Ecto neural progenitor cell (in vitro differentiated cells): ENCODE measurements at regions not wholly inside any gene's neighbourhood (a gene's known extent, or its start where the extent isn't known, plus 50 kb on each side); places are given as distances from the start of the nearest gene placed in this dataset.

ENCODE experiments used
- DNase-seq: peaks from one replicate; pipeline ENCODE4 v3.0.0-alpha.2; 2018; ENCODE audit warnings: low spot score

DNA sequence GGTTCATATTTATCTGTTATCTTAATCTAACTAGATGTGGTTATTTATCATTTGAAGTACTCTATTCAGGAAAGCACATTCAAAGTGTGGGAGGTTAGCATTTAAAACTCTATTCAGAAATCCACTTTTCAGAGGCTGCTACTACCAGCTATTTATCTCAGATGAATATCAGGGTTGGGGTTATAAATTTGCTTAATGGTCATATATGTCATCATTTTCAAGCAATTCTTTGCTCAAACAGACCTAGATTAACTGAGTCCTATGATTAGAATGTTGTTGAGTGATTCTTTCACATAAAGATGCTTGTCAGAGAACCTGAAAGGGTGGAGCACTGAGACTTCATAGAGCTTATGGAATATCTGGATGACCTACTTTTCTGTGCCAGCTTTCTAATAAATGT, 436.9 kb upstream of the TGFBR2 start:
- DNase-seq, result no peak

DNA sequence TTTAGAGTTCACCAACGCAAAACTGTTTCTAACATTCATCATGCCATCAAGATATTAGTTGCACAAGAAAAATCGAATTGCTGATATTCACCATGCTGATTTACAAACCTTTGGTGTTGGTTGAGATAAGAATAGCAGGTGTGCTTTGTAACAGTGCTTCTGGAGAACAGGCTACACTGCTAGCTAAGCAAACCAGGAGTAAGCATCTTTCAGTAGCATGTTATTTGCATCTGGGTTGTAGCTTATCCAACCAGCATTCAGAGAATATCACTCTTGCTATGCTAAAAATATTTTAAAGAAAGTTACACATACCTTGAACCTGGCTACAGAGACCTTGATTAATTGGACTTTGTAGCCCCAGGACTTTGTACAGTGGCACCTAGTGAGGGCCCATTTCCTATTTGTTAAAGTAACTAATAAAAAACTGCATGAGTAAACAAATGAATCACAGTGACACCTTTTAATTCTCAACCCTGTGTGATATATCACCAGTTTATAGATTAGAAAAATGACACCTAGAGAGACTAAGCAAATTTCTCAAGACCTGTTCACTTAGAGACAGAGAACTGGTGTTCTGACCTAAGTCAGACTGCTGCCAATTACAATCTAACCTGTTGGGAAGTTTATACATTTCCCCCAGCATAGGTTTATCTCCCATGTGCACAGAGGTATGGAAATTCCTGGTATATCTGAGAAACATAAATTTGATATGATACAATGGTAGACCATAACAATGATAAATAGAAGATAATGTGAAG, 435.5 kb upstream of the TGFBR2 start:
- no peak for DNase-seq

DNA sequence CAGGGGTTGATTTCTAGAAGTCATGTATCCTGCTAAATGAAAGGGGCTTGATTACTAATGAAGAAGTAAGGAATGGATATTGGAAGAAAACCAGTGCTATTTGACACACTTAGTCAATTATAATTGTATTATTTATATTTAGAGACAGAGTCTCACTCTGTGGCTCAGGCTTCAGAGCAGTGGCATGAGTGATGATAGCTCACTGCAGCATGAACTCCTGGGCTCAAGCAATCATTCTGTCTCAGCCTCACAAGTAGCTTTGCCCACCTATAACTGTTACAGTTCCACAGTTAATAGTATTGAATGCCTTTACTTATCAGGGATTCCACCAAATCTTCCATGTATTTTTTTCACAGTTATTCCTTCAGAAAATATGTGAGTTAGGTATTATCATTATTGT, 432.0 kb upstream of the TGFBR2 start:
- DNase-seq, result no peak

DNA sequence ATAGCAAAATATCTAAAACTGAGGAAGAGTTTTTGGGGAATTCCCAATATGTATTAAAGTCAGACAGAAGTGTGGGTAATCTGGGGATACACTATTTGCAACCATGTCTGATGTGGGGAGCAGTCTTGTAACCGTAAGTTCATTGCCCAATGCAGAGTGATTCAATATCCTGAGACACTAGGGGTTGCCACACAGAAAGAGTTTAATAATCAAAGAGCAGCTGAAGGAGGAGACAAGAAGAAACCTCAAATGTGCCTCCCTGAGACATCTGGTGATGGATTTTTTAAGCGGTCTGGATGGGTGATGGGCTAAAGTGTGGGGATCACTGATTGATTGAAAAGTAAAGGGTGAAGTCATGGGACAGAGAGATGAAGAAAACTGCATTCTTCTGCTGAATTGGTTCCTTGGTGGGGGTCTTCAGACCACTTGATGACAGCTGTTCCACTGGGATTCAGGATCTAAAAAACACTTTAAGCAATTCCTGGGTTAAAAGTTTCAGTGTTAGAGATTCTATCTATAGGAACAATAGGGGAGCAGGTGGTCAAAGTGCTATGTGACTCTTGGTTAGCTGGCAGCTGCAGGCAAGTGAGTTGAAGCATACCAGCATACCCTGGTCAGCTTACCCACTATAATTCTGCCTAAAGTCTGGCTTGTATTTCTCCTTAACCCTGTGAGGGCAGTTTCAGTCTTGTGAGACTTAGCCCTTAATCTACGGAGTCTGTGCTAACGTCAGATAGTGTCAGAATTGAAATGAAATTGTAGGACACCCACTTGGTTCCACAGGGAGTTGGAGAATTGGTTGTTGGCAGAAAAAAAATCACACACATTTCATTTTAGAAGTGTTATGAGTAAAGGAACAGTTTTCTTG, 425.9 kb upstream of the TGFBR2 start:
- DNase-seq, result no peak

DNA sequence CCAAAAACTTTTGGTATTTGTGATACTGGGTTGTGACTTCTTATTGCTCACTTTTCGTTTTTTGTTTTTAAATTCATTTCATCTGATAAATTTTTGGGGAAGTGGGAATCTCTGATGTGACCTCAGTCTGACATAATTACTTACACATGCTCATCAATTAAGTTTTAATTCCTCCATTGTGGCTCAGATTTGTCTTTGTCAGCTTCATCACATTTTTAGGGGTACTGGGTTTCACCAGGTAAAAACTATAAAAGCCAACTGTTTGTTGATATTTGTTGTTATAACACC, 425.3 kb upstream of the TGFBR2 start:
- no peak for DNase-seq

DNA sequence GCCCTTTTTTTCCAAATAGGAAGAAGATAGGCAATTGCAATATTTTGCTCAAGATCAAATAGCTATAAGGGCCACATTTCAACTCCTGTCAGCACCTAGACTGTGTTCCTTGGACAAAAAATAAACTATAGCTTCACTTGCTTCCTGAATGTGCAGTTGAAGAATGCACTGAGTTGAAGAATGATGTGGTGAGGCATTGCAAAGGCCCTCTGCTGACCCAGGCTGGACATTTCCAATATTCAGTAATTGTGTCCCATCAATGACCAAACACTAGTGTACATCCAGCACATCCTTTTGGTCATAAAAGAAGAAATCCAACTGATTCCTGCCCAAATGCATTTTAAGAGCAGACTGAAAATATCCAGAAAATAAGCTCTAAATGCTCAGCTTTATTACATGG, 424.8 kb upstream of the TGFBR2 start:
- no peak for DNase-seq

DNA sequence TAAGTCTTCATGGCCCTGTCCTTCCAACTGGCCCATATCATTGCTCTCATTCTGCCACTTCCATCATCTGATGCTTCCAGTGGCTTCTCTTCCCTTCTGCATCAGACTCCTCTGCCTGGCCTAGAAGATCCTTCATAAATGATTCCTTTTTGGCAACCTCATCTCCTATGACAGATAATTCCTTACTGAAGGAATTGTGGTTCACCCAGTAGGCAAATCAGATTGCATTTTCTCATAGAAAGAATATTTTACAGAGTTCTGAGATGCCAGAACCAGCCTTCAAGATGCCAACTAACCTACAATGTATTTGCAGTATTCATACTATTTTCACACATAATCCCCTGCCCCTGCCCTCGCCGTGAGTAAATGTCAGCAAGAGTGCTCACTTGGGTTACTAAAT, 423.0 kb upstream of the TGFBR2 start:
- no peak for DNase-seq

DNA sequence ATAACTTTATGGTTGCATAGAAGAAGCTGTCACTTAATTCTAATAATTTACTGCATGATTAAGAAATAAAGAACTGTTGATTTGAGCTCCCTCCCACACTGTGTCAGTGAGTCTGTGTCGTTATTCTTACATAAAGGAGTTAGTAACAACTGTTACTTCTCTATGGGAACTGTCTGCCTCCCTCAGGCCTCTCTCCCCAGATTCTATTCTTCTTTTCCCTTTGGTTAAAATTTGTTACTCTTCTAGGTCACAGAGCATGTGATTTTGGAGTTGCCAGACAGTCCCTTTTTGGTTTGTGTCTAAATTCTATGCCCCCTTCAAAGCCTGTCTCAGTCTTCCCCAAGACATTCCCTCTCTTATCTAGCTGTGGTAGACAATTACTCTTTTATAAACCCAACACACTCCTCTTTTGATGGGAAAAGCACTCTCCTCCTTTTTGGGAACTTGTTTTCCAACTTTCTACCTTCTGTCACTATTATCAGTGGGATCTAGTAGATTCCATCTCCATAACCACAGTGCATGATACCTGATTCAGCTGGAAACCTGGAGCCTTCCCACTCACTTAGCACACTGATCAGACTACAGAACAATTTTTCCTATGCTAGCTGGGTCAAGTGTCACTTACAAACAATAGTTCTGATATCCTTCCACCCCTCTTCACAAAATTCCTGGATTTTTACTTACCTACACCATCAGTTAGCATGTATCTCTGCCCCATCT, 422.1 kb upstream of the TGFBR2 start:
- DNase-seq, result no peak

DNA sequence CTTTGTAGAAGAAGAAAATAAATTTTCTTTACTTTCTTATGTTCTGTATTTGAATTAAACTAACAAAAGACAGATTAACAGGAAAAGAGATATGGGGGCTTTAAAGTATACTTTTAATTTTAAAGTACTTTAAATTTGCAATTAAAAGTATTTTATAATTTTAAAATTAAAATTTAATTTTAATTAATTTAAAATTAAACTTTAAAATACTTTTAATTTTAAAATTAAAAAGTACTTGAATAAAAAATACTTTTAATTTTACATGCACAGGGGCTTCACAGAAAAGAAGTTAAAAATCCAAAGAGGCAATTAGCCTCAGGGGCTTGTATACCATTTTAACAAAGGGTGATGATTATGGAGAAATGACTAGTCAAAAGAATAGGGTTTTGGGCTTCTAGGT, 420.5 kb upstream of the TGFBR2 start:
- DNase-seq, result no peak

DNA sequence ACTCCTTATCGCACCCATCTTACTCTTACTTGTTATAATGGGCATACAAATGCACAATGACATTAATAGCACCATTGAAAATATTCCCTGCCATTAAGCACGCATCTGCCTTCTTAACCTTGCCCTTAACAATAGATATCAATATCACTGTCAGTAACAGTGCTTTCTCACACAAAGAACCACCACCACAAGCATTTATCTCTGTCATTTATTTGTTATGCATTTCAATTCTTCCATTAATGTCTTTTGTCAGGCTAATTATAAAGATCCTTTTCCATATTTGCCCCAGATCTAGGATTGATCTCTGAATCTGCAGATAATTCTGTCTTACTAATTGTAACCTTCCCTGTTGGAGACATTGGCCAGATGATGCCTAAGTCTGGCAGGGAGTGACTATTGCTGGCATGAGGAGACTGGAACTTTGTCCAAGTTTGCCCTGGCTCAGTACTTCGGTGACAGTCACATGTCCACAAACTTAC, 419.6 kb upstream of the TGFBR2 start:
- no peak for DNase-seq

DNA sequence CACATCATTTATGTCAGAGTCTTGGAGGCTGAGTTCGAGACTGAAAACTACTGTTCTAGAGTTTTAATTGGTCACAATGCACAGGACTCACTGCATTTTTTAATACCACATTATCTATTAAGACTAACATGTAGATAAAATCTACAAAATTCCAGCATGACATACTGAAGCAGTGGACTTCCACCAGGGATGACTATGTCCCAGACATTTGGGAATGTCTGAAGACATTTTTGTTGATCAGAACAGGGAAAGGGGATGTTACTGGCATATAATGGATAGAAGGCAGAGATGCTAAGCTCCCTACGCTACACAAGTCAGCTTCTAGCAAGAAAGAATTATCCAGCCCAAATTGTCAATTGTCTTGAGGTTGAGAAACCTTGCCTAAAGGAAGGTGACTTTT, 419.0 kb upstream of the TGFBR2 start:
- no peak for DNase-seq

DNA sequence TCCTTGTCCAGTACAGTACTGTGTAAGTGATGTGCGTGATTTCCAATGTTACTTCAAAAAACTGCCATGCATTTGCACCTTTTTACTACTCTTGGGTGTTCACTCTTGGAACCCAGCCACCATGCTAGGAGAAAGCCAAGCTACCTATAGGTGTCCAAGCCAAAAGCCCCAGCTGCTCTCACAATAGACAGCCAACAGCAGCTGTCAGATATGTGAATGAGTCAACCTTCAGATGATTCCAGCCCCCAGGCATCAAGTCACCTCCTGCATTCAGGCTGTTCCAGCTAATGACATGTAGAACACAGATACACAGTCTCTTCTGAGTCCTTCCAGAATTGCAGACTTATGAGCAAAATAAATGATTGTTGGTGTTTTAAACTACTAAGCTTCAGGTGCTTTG, 417.7 kb upstream of the TGFBR2 start:
- no peak for DNase-seq

DNA sequence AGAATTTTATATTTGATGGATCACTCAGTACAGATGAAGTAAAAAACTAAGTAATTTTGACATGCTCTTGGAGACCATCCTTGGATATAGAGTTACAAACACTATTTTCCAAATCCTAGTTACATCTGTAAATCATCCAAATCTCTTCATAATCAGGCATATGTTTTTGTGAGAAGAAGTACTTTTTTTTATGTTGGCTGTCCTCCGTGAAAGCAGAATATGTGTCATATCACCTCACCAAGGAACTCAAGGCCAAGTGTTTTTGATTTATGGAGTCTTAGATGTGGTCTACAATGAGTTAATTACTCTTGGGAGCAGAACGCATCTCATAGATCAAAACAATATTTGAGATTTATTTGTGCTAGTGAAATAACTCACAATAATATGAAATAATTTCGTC, 416.5 kb upstream of the TGFBR2 start:
- DNase-seq, result no peak

DNA sequence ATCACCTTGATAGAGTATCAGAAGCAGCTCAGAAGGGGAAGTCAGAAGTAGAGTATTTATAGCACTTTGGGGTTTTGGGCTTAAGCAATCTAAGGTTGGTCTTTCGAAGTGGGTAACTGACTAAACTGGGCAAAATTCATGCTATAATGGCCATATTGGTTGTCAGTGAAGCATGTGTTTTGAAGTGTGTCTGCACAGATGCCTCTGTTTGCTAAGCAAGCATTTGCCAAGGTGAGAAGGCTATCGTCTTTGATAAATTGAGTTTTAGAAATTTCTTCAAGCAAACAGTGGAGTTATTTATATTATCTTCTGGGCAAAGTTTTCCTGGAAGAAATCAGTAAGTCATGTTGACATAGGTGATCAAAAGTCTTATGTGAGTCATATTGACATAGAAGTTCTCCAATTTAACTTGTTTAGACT, 412.8 kb upstream of the TGFBR2 start:
- no peak for DNase-seq

DNA sequence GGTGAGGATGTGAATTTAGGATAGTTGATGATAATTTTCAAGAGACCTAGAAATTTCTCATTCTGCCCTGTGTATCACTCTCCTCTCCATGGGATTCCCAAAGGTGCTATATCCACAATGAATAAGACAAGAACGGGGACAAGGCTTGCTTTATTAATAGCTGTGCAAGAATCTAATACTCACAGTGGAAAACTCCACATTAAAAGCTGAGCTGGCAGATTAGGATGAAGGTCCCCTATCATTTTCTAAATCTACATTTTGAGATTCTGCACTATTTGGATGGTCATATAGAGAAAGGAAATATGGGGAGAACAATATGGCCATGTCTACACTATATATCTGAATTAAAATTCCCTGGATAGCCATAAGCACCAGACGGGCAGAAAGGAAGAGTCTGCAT, 411.0 kb upstream of the TGFBR2 start:
- DNase-seq, result no peak

DNA sequence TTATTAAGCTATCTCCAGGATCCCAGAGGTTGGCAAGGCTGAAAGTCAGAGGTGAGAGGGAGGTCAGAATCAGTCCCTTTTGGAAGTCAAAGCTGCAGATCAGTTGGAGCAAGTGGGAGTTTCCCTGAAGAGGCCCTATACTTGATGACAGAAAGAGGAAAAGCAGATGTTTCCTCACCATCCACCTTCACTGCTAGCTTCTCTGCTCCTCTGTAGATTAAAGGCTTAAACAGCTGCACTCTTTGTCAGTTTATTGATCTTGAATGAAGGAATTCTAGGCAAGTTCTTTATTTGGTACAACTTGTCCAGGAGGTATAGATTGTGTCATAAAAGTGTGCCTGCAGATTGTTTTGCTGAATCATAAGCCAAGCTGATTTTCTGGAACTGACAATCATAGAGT, 408.2 kb upstream of the TGFBR2 start:
- DNase-seq, result no peak

DNA sequence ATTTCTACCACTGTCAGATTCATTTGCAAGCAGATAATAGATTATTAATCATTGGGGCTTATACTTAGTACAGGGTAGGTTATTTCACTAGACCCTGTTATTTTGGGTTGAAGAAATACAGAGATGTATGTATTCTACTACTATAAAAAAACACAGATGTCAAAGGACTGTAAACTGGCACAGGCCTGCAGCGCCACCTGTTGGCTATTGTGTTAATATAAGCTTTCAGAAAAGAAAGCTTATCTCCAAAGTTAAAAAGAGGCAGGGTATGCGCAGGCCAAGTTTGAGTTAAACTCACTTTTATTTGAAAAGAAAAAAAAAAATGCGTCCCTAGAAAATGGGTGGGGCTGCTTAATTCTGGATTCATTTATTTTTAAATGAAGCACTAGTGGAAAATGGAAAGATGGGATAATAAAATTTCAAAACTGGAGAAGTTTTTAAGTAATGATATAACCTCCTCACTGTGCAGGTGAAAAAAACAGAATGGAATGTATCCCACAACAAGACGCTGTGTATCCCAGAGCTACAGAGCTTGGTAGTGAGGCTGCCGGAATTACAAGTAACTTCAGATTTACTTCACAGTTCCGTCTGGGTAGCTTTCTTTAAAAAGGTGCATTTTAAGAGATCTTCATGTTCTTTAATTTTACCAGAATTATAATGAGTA, 407.2 kb upstream of the TGFBR2 start:
- peak; percentile 68 for DNase-seq

DNA sequence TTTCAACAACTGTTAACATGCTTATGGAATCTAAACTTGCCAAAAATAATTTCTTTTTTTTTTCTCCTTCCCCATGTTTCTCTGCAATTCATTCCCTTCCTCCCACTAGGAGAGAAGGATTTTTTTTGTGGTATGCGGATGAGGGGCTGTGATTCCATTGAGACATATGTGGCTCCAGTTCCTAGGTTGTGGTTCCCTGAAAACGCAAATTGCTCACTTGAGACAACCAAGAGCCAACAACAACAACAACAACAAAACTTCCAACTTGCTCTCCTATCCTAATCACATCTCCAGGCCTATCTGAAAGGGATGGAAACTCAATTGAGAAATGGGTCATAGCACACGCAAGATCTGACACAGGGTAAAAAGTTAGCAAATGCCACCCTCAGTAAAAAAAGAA, 406.5 kb upstream of the TGFBR2 start:
- DNase-seq, result no peak

DNA sequence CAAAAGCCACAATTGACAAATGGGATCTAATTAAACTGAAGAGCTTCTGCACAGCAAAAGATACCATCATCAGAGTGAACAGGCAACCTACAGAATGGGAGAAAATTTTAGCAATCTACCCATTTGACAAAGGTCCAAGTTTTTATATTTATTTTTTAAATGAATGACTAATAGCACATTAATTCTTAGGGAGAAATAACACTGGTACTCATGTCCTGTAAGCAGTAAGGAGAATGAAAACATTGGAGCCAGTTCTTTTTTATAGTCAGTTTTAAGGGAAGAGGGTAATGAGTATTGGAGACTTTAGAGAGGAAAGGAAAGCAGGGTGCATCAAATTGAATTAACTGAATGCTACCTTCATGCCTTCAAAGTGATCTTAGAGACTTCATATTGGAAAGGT, 404.7 kb upstream of the TGFBR2 start:
- no peak for DNase-seq

DNA sequence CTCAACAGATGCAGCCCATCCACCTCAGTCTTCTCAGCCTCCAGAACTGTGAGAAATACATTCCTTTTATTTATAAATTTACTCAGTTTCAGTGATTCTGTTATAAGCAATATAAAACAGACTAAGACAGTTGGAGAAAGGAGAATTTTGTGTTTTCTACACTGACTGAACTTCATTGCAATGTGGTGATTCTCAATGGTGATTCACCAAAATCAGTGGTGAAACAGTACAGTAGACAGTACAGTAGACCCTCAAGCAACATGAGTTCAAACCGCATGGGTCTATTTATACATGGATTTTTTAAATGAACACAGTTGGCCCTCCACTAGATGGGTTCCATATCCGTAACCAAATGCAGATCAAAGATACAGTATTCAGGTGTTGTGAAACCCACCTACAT, 403.1 kb upstream of the TGFBR2 start:
- no peak for DNase-seq

DNA sequence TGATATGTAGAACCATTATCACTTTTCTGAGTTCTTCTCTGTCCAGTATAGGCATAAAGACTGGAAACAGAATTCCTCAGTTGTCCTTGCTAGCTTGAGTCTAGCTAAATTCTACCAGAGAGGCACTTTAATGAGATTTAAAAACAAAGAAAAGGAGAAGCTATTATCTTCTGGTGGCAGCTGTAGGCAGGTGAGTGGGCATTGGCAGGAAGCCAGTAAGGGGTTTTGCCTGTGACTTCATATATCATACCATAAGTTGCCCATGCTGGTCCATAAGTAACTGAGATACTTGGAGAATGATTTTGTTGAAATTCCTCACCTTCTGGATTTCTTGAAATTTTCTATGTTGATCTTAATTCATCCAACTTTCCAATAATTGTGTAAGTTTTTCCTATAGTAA, 402.3 kb upstream of the TGFBR2 start:
- DNase-seq, result no peak

DNA sequence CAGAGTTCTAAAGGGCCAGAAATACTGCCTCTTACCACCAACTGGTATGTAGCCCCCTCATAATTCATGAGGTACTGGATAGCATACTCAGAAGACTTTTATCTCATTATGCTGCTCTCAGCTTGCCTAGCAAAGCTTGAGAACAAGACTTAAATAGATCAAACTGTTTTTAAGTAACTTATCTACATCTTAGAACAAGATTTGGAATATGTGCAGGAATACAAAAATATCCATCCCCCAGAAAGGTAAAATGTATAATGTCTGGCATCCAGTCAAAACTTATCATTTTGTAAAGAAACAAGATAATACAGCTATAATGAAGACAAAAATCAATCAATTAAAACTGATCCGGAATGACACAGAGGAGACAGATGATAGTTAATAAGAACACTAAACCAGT, 400.4 kb upstream of the TGFBR2 start:
- DNase-seq, result no peak

DNA sequence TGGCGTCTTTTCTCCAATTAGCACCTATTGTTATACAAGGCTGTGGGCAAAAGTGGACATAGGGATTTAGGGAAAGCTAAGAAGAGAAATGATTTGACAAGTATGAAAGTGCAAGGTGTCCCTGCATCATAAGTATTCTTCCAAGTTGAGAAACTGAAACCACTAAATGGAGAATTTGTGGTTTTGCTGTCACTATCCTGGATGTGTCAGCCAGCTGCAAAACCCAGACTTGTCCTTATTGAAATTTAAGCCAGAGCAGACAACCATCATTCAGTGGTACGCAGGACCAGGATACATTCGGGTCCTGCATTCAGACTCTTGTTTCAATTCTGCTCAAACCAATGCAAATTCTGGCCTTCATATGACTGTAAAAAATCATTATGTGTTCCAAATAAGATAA, 384.8 kb upstream of the TGFBR2 start:
- DNase-seq, result no peak
